Upper lobe of left lung (tissue), 4 donors: ENCODE measurements at regions not wholly inside any gene's neighbourhood (a gene's known extent, or its start where the extent isn't known, plus 50 kb on each side); places are given as distances from the start of the nearest gene placed in this dataset.

ENCODE experiments used
- EP300 ChIP-seq, 4 donors: sonication (generic); formaldehyde crosslinking; IDR thresholded peaks; one replicate each; pipeline ENCODE4 v1.5.1; 2017; ENCODE audit warnings: antibody characterized with exemption in 4 of 4, control low read depth in 2 of 4
- POLR2A ChIP-seq, 4 donors: fragments of 450-650 bp; IDR thresholded peaks; one replicate each; pipeline ENCODE4 v1.5.1; 2016 to 2017; ENCODE audit warnings: antibody characterized with exemption in 4 of 4, mild to moderate bottlenecking in 2 of 4
- POLR2AphosphoS5 ChIP-seq, 2 donors: sonication (generic); formaldehyde crosslinking; IDR thresholded peaks; one replicate each; pipeline ENCODE4 v1.5.1; 2017; ENCODE audit warnings: antibody characterized with exemption in 2 of 2
- TF ChIP-seq, protein P1 (sequence below), 6 experiments: fragments of 450-650 bp in 4 of 6; fragments of 200-600 bp in 2 of 6; sonication (generic) in 2 of 6; IDR thresholded peaks; one replicate each; pipeline ENCODE4 v1.5.1; 2016 to 2019; ENCODE audit warnings: antibody characterized with exemption in 6 of 6

DNA sequence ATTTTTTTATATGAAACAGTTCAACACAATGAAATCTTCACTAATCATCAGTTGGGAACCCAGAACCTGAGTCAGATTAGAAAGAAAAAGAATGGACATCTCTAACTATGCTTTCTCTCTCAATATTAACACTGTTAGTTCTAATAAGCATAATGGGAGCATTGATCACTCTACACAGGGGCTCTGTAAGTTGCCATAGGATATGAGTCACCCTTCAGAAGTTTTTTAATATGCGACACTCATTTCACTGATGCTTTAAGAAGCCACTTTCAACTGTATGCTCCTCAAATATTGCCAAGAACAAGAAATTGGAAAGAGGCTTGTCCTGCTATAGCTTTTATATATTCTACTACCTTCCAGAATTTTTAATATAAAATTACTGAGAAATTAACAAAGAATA, 187.0 kb downstream of the AASDH start:
- no peak for TF ChIP-seq POLR2A (IDR thresholded peaks at IDR 0.05)
- TF ChIP-seq, protein P1, sequence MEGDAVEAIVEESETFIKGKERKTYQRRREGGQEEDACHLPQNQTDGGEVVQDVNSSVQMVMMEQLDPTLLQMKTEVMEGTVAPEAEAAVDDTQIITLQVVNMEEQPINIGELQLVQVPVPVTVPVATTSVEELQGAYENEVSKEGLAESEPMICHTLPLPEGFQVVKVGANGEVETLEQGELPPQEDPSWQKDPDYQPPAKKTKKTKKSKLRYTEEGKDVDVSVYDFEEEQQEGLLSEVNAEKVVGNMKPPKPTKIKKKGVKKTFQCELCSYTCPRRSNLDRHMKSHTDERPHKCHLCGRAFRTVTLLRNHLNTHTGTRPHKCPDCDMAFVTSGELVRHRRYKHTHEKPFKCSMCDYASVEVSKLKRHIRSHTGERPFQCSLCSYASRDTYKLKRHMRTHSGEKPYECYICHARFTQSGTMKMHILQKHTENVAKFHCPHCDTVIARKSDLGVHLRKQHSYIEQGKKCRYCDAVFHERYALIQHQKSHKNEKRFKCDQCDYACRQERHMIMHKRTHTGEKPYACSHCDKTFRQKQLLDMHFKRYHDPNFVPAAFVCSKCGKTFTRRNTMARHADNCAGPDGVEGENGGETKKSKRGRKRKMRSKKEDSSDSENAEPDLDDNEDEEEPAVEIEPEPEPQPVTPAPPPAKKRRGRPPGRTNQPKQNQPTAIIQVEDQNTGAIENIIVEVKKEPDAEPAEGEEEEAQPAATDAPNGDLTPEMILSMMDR (IDR thresholded peaks at IDR 0.05) = no peak
- TF ChIP-seq EP300 (IDR thresholded peaks at IDR 0.05) = no peak
- no peak for TF ChIP-seq POLR2AphosphoS5 (IDR thresholded peaks at IDR 0.05)
